ENCODE measurements at regions not wholly inside any gene's neighbourhood (a gene's known extent, or its start where the extent isn't known, plus 50 kb on each side); places are given as distances from the start of the nearest gene placed in this dataset.

GRCh38 chr3:193826159-193826795, 233.3 kb downstream of the OPA1 start:
- Histone ChIP-seq H3K36me3 (replicated peaks in 1 of 2) (no peaks in the 10 kb centered on the region), H3K4me3 (no peak overlapping the region), H3K4me1 (replicated peaks in 1 of 2) (peaks cover 4 to 11% of the 10 kb centered on the region in 2 donors), H3K27ac (peak overlapping the region in 4 of 5 donors; percentile 42 to 78 (median 66)), H3K9me3 (replicated peaks in 1 of 3) (no peaks in the 10 kb centered on the region), H3K27me3 (no peaks in the 10 kb centered on the region)
- 60 to 67% (median 62%) methylated on average over 12 of the region's 12 CpGs for WGBS, 4 donors
- intact Hi-C loops (cut with DNase I) = no loop called here
- DNase-seq = peak; percentile 43 to 90 (median 78)
- TF ChIP-seq POLR2A (IDR thresholded peaks at IDR 0.05) (peak in 1 of 2 donors; percentile 21), CTCF (IDR thresholded peaks at IDR 0.05) (peak in 3 of 6 experiments; percentile 34 to 41 (median 35))

DNA sequence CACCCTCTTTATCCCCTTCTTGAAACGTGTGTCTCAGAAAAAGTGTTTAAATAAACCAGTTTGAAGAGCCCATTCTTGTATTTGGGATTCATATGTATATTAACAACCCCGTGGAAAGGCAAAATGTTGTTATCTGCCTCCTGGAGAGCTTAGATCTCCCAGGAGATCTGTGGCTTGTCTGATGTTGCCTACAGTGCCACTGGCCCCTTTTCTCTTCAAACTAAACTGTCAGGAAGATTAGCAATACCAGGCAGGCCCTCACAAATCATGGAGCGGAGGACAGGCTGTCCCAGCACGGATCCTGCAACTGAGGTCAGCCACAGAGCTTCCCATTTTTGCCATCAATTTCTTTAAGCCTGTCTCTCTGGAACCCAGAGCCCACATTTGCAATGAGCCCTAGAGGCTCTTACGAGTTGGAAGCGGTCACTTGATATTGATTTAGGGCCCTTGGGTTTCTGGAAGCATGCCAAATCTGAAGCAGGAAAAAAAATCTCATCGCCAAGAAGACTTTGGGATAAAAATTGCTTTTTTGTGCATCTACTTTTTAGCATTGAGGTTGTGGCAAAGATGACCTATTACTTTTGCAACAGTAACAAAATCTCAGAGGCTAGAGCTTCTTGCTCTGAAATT, 234.1 kb downstream of the OPA1 start:
- no peaks in the 10 kb centered on the region for H3K36me3 ChIP-seq (replicated peaks in 1 of 2)
- peak in 2 of 7 donors; percentile 8 to 43 for DNase-seq
- intact Hi-C loops (cut with DNase I) = no loop called here
- H3K4me3 ChIP-seq = no peak overlapping the region
- 73 to 82% (median 78%) methylated on average over 7 of the region's 7 CpGs for WGBS, 4 donors
- TF ChIP-seq POLR2A (IDR thresholded peaks at IDR 0.05) = no peak
- no peak for TF ChIP-seq CTCF (IDR thresholded peaks at IDR 0.05)
- H3K4me1 ChIP-seq (replicated peaks in 1 of 2) = peaks cover 9 to 16% of the 10 kb centered on the region in 2 donors
- H3K27me3 ChIP-seq = no peaks in the 10 kb centered on the region
- H3K9me3 ChIP-seq (replicated peaks in 1 of 3) = no peaks in the 10 kb centered on the region
- H3K27ac ChIP-seq = peak overlapping the region in 3 of 5 donors; percentile 57 to 78 (median 75)

- Histone ChIP-seq H3K4me1 (replicated peaks in 1 of 2) (peaks cover 11 to 16% of the 10 kb centered on the region in 2 donors), H3K9me3 (replicated peaks in 1 of 3) (no peaks in the 10 kb centered on the region), H3K36me3 (replicated peaks in 1 of 2) (no peaks in the 10 kb centered on the region), H3K27me3 (no peaks in the 10 kb centered on the region), H3K27ac (no peak overlapping the region), H3K4me3 (no peak overlapping the region)
- 88 to 93% (median 89%) methylated on average over 2 of the region's 2 CpGs for WGBS, 4 donors
- TF ChIP-seq POLR2A (IDR thresholded peaks at IDR 0.05) (no peak), CTCF (IDR thresholded peaks at IDR 0.05) (no peak)
- peak in 1 of 7 donors; percentile 1 for DNase-seq
- intact Hi-C loops (cut with DNase I) = no loop called here
These were observed 234.9 kb downstream of the OPA1 start for GRCh38 chr3:193827871-193828270.

DNA sequence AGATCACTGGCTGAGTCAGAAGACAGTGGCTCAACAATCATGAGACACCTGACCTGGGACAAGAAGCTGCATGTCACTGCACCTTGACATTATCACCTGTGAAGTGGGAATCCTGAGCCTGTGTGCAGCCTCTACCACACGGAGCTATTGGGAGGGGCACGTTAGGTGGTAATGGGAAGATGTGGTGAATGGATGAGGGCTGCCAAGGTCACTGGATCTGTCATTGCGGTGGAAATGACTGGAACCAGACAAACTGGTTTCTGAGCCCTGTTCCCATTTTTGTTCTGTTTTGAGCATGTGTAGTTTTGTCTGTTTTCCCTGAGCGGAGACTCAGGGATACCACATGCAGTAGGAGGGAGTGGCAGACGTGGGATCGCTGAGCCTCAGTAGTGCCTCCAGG, 235.5 kb downstream of the OPA1 start:
- H3K36me3 ChIP-seq (replicated peaks in 1 of 2) = no peaks in the 10 kb centered on the region
- WGBS, 4 donors = 89 to 94% (median 90%) methylated on average over 6 of the region's 6 CpGs
- peak in 1 of 7 donors; percentile 23 for DNase-seq
- H3K27me3 ChIP-seq = no peaks in the 10 kb centered on the region
- H3K27ac ChIP-seq = no peak overlapping the region
- H3K4me3 ChIP-seq = no peak overlapping the region
- TF ChIP-seq CTCF (IDR thresholded peaks at IDR 0.05) = no peak
- no peak for TF ChIP-seq POLR2A (IDR thresholded peaks at IDR 0.05)
- H3K4me1 ChIP-seq (replicated peaks in 1 of 2) = peaks cover 11 to 16% of the 10 kb centered on the region in 2 donors
- H3K9me3 ChIP-seq (replicated peaks in 1 of 3) = no peaks in the 10 kb centered on the region
- intact Hi-C loops (cut with DNase I) = no loop called here

Measured in adrenal gland (tissue), 9 donors.